ENCODE measurements at regions not wholly inside any gene's neighbourhood (a gene's known extent, or its start where the extent isn't known, plus 50 kb on each side); places are given as distances from the start of the nearest gene placed in this dataset.

DNA sequence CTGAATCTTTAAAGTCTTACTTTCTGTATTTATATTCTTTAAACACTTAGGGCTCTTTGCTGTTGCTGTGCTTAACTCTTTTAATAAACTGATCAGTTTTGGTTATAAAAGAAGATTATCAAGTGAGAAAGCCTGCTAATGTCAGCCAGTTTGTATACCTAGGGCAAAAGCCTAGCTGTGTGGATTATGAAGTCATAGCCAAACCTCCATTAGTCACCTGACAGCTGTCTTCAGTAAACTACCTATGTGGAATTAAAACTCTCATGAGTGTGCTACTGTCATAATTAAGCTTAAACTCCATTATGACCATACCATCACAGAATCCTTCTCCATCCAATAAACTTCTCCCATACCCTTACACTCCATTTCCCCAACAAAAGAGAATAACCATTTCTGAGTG, 762.7 kb downstream of the NTRK3 start:
- H3K4me1 ChIP-seq (ENCODE audit: control insufficient read depth, insufficient read depth, low read depth, low read length), result no peaks in the 10 kb centered on the region
- H2AFZ ChIP-seq (ENCODE audit: low read depth, low read length), result no peak overlapping the region
- H2BK120ac ChIP-seq (ENCODE audit: low read depth, low read length), result no peak overlapping the region
- no peak overlapping the region for H4K8ac ChIP-seq (ENCODE audit: low read length)
- H2BK15ac ChIP-seq (ENCODE audit: low read depth, poor library complexity, severe bottlenecking), result no peak overlapping the region
- peaks cover 3% of the 10 kb centered on the region for H3K9me3 ChIP-seq (ENCODE audit: control insufficient read depth, low read length)
- no peak overlapping the region for H2BK5ac ChIP-seq (ENCODE audit: low read depth, low read length, poor library complexity, severe bottlenecking)
- no peak for DNase-seq
- no peak overlapping the region for H3K4ac ChIP-seq (ENCODE audit: low read depth in 1 of 2, low read length in 2 of 2)
- H3K4me2 ChIP-seq (ENCODE audit: low read length, poor library complexity, severe bottlenecking), result no peak overlapping the region
- H4K91ac ChIP-seq (ENCODE audit: low read length), result no peak overlapping the region
- H2AK5ac ChIP-seq (ENCODE audit: low read length, severe bottlenecking), result no peak overlapping the region
- H3K4me3 ChIP-seq (ENCODE audit: insufficient read depth in 1 of 2, low read depth in 1 of 2, low read length in 2 of 2), result no peak overlapping the region
- H3K79me1 ChIP-seq (replicated peaks; ENCODE audit: low read length, poor library complexity, severe bottlenecking), result no peaks in the 10 kb centered on the region
- no peak overlapping the region for H3K9ac ChIP-seq (ENCODE audit: low read length)
- H3K23ac ChIP-seq (ENCODE audit: low read length in 2 of 2), result no peak overlapping the region
- H2BK12ac ChIP-seq (ENCODE audit: low read length in 2 of 2), result no peak overlapping the region
- no peak overlapping the region for H3K27ac ChIP-seq (ENCODE audit: low read length, poor library complexity, severe bottlenecking)
- H3K14ac ChIP-seq (ENCODE audit: low read length in 2 of 2), result no peak overlapping the region
- H3K36me3 ChIP-seq (ENCODE audit: control insufficient read depth in 1 of 2, insufficient read depth in 2 of 2, low read depth in 1 of 2, low read length in 2 of 2), result no peaks in the 10 kb centered on the region
- H3K18ac ChIP-seq (ENCODE audit: low read depth in 1 of 2, low read length in 2 of 2), result no peak overlapping the region
- H3K27me3 ChIP-seq (ENCODE audit: control insufficient read depth in 1 of 2, insufficient read depth in 1 of 2, low read length in 2 of 2), result no peaks in the 10 kb centered on the region

DNA sequence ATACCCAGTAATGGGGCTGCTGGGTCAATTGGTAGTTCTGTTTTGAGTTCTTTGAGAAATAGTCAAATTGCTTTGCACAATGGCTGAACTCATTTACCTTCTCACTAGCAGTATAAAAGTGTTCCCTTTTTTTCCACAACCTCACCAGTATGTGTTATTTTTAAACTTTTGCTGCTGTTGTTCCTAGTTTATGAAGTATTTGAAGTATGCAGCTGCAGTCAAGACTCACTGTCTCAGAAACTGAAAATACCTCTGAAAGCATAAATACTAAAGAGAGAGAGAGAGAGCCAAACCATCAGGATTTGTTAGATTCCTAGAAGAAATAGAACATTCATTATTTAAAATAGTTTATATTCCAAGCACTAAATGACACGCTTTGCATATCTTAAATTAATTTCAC, 764.2 kb downstream of the NTRK3 start:
- no CpG with 5 or more reads among the region's 1 CpG for WGBS
- H3K27me3 ChIP-seq (ENCODE audit: control insufficient read depth in 1 of 2, insufficient read depth in 1 of 2, low read length in 2 of 2), result no peaks in the 10 kb centered on the region
- H2BK120ac ChIP-seq (ENCODE audit: low read depth, low read length), result no peak overlapping the region
- no peak overlapping the region for H3K18ac ChIP-seq (ENCODE audit: low read depth in 1 of 2, low read length in 2 of 2)
- H2AK5ac ChIP-seq (ENCODE audit: low read length, severe bottlenecking), result no peak overlapping the region
- no peak overlapping the region for H3K4ac ChIP-seq (ENCODE audit: low read depth in 1 of 2, low read length in 2 of 2)
- no peak overlapping the region for H2BK12ac ChIP-seq (ENCODE audit: low read length in 2 of 2)
- no peak overlapping the region for H3K23ac ChIP-seq (ENCODE audit: low read length in 2 of 2)
- peaks cover 4% of the 10 kb centered on the region for H3K9me3 ChIP-seq (ENCODE audit: control insufficient read depth, low read length)
- no peak overlapping the region for H3K4me3 ChIP-seq (ENCODE audit: insufficient read depth in 1 of 2, low read depth in 1 of 2, low read length in 2 of 2)
- peak overlapping the region; percentile 9 for H3K27ac ChIP-seq (ENCODE audit: low read length, poor library complexity, severe bottlenecking)
- H3K9ac ChIP-seq (ENCODE audit: low read length), result no peak overlapping the region
- no peak overlapping the region for H2AFZ ChIP-seq (ENCODE audit: low read depth, low read length)
- H4K8ac ChIP-seq (ENCODE audit: low read length), result no peak overlapping the region
- no peaks in the 10 kb centered on the region for H3K36me3 ChIP-seq (ENCODE audit: control insufficient read depth in 1 of 2, insufficient read depth in 2 of 2, low read depth in 1 of 2, low read length in 2 of 2)
- H3K4me1 ChIP-seq (ENCODE audit: control insufficient read depth, insufficient read depth, low read depth, low read length), result no peaks in the 10 kb centered on the region
- DNase-seq, result peak; percentile 7
- H3K14ac ChIP-seq (ENCODE audit: low read length in 2 of 2), result no peak overlapping the region
- no peak overlapping the region for H2BK5ac ChIP-seq (ENCODE audit: low read depth, low read length, poor library complexity, severe bottlenecking)
- no peaks in the 10 kb centered on the region for H3K79me1 ChIP-seq (replicated peaks; ENCODE audit: low read length, poor library complexity, severe bottlenecking)
- no peak overlapping the region for H3K4me2 ChIP-seq (ENCODE audit: low read length, poor library complexity, severe bottlenecking)
- H4K91ac ChIP-seq (ENCODE audit: low read length), result no peak overlapping the region
- H2BK15ac ChIP-seq (ENCODE audit: low read depth, poor library complexity, severe bottlenecking), result no peak overlapping the region

DNA sequence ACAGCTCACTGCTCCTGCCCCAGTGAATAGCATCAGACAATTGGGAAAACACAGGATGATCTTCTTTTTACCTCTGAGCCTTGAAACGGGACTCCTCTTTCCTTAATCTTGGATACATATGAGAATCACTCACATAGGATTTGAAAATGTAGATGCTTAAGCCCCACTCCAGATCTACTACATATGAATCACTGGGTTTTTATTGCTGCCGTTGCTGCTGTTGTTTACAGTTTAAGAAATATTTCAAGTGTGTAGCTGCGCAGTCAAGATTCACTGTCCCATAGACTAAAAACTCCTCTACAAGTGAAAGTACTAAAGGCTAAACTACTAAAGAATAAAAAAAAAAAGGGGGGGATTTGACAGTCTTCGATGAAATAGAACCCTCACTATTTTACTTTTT, 765.9 kb downstream of the NTRK3 start:
- Histone ChIP-seq H4K91ac (ENCODE audit: low read length) (no peak overlapping the region), H2BK12ac (ENCODE audit: low read length in 2 of 2) (no peak overlapping the region), H3K4me2 (ENCODE audit: low read length, poor library complexity, severe bottlenecking) (no peak overlapping the region), H3K23ac (ENCODE audit: low read length in 2 of 2) (no peak overlapping the region), H2BK5ac (ENCODE audit: low read depth, low read length, poor library complexity, severe bottlenecking) (no peak overlapping the region), H2AFZ (ENCODE audit: low read depth, low read length) (no peak overlapping the region), H3K27me3 (ENCODE audit: control insufficient read depth in 1 of 2, insufficient read depth in 1 of 2, low read length in 2 of 2) (no peaks in the 10 kb centered on the region), H3K4me1 (ENCODE audit: control insufficient read depth, insufficient read depth, low read depth, low read length) (no peaks in the 10 kb centered on the region), H2AK5ac (ENCODE audit: low read length, severe bottlenecking) (no peak overlapping the region), H3K9ac (ENCODE audit: low read length) (no peak overlapping the region), H3K27ac (ENCODE audit: low read length, poor library complexity, severe bottlenecking) (no peak overlapping the region), H3K79me1 (replicated peaks; ENCODE audit: low read length, poor library complexity, severe bottlenecking) (no peaks in the 10 kb centered on the region), H3K18ac (ENCODE audit: low read depth in 1 of 2, low read length in 2 of 2) (no peak overlapping the region), H3K14ac (ENCODE audit: low read length in 2 of 2) (no peak overlapping the region), H2BK15ac (ENCODE audit: low read depth, poor library complexity, severe bottlenecking) (no peak overlapping the region), H3K9me3 (ENCODE audit: control insufficient read depth, low read length) (peaks cover 6% of the 10 kb centered on the region), H3K4me3 (ENCODE audit: insufficient read depth in 1 of 2, low read depth in 1 of 2, low read length in 2 of 2) (no peak overlapping the region), H2BK120ac (ENCODE audit: low read depth, low read length) (no peak overlapping the region), H4K8ac (ENCODE audit: low read length) (no peak overlapping the region), H3K36me3 (ENCODE audit: control insufficient read depth in 1 of 2, insufficient read depth in 2 of 2, low read depth in 1 of 2, low read length in 2 of 2) (no peaks in the 10 kb centered on the region), H3K4ac (ENCODE audit: low read depth in 1 of 2, low read length in 2 of 2) (no peak overlapping the region)
- WGBS, result no CpG with 5 or more reads among the region's 4 CpGs
- DNase-seq, result peak; percentile 80

- Histone ChIP-seq H3K79me1 (replicated peaks; ENCODE audit: low read length, poor library complexity, severe bottlenecking) (no peaks in the 10 kb centered on the region), H4K8ac (ENCODE audit: low read length) (peak overlapping the region; percentile 28), H3K27ac (ENCODE audit: low read length, poor library complexity, severe bottlenecking) (no peak overlapping the region), H3K27me3 (ENCODE audit: control insufficient read depth in 1 of 2, insufficient read depth in 1 of 2, low read length in 2 of 2) (no peaks in the 10 kb centered on the region), H4K91ac (ENCODE audit: low read length) (peak overlapping the region; percentile 61), H3K36me3 (ENCODE audit: control insufficient read depth in 1 of 2, insufficient read depth in 2 of 2, low read depth in 1 of 2, low read length in 2 of 2) (no peaks in the 10 kb centered on the region), H3K4me1 (ENCODE audit: control insufficient read depth, insufficient read depth, low read depth, low read length) (no peaks in the 10 kb centered on the region), H2AK5ac (ENCODE audit: low read length, severe bottlenecking) (no peak overlapping the region), H3K14ac (ENCODE audit: low read length in 2 of 2) (no peak overlapping the region), H2BK12ac (ENCODE audit: low read length in 2 of 2) (peak overlapping the region in 1 of 2 experiments; percentile 24), H3K23ac (ENCODE audit: low read length in 2 of 2) (no peak overlapping the region), H3K4me2 (ENCODE audit: low read length, poor library complexity, severe bottlenecking) (no peak overlapping the region), H3K4me3 (ENCODE audit: insufficient read depth in 1 of 2, low read depth in 1 of 2, low read length in 2 of 2) (no peak overlapping the region), H2AFZ (ENCODE audit: low read depth, low read length) (no peak overlapping the region), H3K4ac (ENCODE audit: low read depth in 1 of 2, low read length in 2 of 2) (no peak overlapping the region), H2BK5ac (ENCODE audit: low read depth, low read length, poor library complexity, severe bottlenecking) (no peak overlapping the region), H2BK15ac (ENCODE audit: low read depth, poor library complexity, severe bottlenecking) (no peak overlapping the region), H2BK120ac (ENCODE audit: low read depth, low read length) (no peak overlapping the region), H3K18ac (ENCODE audit: low read depth in 1 of 2, low read length in 2 of 2) (peak overlapping the region; percentile 33 to 37), H3K9me3 (ENCODE audit: control insufficient read depth, low read length) (peaks cover 6% of the 10 kb centered on the region), H3K9ac (ENCODE audit: low read length) (no peak overlapping the region)
- 81% methylated on average over 4 of the region's 4 CpGs for whole genome bisulfite sequencing
- DNase-seq, result peak; percentile 44
These were observed 766.5 kb downstream of the NTRK3 start for GRCh38 chr15:87489902-87490665.
